Fibroblast of skin of scalp (primary cell): ENCODE measurements at regions not wholly inside any gene's neighbourhood (a gene's known extent, or its start where the extent isn't known, plus 50 kb on each side); places are given as distances from the start of the nearest gene placed in this dataset.

Experiments used
- DNase-seq: peaks from one replicate; pipeline ENCODE4 v3.0.0-alpha.2; 2013

DNA sequence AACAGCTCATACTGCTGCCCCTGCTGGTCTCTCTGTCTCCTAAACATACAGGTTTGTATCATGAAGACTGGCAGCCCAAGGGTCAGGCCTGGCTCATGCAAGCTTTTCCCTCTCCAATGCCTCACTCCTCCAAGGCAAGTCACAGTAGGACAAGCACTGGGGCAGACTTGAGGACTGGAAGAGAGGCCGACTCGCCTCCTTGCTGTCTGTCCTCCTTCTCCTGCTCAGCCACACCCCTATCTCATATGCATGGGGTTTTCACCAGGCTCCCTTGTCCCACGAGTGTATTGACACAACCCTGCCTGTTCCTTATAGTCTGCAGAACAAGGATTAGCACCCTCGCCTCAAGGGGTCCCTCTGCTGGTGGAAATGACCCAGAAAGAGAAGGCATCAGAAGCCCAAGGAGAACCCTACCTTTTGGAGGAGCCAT is 223.7 kb downstream of the SOX11 start:
- DNase-seq, result peak; percentile 70

DNA sequence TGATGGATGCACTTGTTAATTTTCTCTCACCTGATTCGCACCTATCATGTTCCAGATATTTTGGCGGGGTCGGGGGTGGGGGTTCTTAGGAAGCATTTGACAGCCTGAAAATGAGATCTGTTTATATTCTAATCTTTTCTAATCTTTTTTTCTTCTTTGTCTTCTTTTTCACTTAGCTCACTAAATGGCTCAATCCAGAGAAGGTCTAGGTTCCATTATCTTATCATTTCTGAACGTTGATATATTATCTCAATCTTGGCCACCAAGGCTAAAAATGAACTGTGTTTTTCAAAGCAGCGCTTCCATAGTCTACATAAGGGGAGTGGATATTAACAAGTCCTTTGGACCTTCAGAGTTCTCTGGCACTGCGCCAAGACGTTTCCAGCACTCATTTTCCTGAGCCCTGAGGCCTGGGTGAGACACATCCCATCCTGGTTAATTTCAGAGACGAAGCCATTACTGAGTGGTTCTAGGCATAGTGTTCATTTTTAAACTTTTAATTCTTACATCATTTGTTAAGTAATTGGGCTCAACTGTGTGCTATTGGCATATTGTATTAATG is 229.0 kb downstream of the SOX11 start:
- DNase-seq, result no peak

DNA sequence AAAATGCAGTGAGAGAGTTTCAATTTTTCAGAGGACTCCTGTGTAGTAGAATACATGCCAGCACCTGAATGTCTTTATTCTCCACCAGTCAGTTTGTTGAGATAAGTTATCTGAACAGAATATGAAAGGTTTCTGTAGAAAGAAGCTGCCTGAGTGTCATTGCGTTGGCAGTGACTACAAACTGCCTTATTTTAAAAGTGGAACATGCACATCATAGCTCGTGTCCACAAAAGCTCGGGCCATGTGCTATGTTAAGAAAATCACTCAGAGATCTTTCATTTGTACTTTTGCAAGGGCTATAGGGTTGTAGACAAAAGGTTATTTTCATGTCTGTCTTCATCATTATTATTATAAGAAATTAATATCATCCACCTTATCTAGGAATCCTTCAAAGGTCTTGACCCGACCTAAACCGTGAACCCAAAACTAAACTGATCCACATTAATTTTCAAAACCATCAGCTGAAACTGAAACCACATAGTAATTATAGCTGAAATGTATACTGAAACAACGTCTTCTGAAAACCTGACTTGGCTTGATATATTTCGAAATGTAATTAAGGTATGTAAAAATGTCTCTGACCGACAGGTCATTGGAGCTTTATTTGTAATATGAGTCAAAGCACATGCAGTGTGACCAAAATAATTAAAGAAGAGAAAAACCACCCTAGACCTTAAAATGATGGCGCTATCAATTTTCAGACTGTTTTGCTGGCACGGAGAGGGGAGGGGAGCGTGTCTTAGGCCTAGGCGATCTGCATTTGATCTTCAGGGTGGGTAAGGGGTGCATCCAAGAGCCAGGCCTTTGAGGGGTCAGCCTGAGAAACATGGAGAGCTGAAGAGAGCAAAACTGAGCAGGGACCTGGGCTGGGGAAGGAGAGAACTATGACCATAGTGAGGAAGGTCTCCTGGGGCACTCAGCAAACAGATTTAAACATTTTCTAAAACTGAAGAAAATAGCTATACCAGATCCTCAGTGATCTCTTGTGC is 232.1 kb downstream of the SOX11 start:
- DNase-seq, result no peak

DNA sequence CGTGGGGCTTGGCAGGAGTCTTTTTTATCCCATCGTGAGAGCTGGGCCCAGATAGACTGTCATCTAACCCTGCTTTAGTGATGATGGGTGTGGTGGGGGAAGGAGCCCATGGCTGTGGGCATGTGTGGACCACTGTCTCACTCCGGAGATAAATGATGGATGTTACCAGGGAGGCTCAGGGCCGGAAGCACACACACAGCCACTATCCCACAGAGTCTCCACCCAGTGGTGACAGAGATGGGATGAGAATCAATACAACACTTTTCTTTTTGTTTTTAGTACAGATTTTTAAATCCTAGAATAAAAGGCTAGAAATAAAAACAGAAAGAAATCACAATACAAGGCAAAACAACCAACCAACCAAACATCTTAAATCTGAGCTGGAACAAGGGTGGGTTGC is 233.4 kb downstream of the SOX11 start:
- DNase-seq, result no peak

DNA sequence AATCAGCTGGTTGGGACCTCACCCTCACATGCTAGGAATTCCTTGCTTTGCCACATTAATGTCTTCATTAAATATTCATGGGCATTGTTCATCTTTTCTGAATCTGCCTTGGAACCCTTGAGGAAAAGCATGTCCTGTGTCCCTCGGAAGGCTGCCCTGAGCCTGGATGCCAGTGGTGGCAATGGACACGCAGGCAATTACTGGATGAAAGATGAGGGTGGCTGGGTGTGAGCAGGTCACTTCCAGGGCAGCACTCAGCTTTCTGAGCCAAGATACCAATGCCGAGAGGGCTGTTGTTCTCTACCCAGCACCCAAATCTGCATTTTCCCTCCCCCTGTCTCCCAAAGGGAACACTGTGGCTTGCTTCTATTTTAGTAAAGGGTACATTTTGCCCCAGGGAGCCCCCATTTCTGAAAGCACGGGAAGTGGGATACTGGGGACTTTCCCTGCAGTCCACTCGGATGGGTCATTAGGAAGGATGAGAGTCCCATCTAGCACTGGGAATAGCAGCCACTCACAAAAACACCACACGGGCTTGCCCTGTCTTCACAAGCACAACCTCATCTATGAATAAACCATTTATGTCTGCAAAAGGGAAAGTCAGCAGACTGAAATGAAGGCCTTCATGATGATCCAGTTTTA is 234.8 kb downstream of the SOX11 start:
- peak; percentile 59 for DNase-seq

DNA sequence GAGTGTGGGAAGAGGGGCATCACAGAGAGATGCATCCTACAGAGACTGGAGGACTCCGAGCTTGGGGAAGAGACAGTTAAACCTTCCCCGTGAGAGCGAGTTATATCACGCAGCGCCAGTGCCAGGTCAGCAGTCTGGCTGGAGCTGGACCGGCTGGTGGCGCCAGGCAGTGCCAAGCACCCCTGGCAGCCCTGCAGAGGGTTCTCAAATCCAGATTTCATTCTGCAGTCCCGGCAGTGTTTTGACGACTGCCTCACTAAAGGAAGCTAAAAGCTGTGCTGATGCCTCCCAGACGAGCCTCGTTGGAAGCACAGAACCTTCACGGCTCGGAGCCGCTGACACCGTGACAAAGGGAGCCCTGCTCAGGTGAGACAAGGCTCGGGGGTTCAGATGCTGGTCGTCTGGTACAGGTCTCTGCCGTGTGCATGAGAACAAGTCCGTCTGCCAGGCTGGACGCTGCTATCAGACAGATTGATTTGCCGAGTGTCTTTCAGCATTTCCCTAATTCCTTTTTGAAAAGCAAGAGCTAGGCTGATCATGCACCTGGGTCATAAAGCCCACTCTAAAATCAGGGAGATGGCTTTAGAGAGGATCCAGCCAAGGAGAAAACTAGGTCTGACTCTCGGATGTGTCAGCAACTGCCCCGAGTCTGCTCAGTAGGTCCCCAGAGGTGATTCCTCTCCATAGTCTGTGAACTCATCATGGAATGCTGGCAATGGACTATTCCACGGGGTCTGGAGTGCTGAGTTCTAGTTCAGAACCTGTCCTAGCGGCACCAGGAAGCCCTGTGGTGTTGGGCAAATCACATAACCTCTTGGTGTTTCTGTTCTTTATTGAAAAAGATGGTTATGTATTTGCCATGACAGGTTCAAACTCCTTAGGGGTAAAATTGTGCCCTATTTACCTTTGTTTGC is 240.6 kb downstream of the SOX11 start:
- DNase-seq, result no peak

DNA sequence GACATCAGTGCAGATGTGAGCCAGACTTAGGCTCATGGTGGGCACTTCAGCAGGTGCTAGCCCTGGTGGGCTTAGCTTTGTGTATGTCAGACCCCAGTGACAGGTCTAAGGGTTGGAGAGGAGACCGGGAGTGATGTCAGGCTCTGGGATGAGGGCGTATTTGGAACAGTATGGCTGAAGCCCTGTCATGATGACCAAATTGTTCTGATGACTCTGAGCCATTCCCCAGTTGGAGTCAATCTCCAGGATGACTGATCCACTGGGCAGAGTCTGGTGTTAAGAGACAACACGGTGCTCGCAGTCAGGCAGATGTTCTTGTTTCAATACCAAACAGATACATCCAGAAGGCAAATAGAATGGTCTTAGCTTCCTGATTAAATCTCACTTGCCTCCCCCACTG is 241.5 kb downstream of the SOX11 start:
- DNase-seq, result no peak

DNA sequence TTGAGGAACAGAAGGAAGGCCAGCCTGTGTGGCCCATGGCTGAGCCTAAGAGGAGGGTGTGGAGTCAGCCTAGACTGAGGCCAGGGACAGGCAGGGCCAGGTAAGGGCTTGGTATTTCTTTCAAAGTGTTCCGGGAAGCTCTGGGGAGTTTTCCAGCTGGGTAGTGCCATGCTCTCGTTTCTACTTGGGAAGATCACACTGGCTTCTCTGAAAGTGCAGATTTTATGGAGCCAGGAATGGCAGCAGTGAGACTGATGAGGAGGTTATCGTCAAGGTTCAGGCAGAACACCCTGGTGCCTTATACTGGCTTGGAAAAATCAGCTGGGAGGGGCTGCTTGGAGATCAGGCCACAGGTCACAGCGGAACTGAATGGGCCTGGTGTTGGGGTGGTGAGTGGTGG is 245.1 kb downstream of the SOX11 start:
- DNase-seq, result no peak

DNA sequence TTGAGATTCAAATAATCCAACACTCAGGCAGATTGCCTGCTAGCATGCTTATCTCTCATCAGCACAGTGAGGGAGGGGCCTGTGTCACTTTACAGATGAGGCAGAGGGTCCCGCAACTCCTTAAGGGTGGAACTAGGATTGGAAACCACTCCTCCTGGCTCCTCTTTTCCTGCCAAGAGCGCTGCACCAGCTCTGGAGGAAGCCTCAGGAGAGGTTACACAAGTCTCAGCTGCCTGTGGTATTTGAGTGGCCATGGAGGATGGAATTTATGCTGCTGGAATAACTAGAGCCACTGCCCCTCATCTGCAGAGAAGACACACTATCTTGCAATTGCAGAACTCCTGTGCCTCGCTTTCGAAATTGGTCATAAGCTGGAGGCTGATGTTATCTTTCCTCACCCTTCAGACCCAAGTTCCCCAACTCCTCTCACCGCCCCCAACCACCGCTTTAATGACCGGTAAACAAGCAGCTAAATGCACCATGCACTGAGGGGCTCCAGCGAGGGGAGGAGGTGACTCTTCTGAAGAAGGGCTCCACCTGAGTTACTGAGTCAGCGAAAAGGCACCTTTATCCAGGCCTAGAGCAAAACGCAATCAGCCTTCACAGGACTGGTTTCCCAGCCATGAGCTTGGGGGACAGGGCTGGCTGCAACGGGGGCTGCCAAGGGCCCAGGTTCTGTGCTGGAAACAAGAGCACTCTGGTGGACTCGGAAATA is 245.8 kb downstream of the SOX11 start:
- peak; percentile 22 for DNase-seq

DNA sequence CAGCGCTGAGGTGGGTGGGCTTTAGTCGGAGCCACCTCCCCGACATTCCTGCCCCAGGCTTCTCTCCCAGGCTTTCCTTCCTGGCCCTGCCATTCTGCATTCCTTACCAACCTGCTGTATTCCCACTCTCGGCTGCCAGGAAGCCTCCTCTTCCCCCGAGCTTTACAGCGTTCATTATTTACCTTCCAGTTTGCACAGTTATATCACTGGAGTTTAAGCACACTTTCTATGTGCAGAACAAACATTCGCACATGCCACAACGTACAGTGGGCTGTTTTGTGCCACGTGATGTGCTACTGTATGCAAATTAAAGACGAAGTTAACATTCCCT is 246.3 kb downstream of the SOX11 start:
- no peak for DNase-seq

DNA sequence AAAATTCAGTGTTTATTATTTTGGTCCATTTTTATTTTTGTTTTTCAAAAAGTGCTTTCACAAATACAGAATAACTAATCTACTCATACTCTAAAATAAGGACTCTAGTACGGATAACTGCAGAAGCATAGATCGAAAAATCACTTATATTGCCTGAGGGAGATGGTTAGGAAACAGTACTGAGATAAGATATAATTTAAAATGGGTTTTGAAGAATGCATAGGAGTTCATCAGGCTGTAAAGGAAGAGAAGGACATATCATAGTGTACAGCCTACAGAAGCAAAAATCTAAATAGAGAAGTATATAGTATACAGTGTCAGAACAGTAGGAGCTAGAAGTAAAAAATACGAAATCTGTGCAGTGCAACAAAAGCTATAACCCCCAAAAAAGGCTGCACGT is 247.4 kb downstream of the SOX11 start:
- no peak for DNase-seq

DNA sequence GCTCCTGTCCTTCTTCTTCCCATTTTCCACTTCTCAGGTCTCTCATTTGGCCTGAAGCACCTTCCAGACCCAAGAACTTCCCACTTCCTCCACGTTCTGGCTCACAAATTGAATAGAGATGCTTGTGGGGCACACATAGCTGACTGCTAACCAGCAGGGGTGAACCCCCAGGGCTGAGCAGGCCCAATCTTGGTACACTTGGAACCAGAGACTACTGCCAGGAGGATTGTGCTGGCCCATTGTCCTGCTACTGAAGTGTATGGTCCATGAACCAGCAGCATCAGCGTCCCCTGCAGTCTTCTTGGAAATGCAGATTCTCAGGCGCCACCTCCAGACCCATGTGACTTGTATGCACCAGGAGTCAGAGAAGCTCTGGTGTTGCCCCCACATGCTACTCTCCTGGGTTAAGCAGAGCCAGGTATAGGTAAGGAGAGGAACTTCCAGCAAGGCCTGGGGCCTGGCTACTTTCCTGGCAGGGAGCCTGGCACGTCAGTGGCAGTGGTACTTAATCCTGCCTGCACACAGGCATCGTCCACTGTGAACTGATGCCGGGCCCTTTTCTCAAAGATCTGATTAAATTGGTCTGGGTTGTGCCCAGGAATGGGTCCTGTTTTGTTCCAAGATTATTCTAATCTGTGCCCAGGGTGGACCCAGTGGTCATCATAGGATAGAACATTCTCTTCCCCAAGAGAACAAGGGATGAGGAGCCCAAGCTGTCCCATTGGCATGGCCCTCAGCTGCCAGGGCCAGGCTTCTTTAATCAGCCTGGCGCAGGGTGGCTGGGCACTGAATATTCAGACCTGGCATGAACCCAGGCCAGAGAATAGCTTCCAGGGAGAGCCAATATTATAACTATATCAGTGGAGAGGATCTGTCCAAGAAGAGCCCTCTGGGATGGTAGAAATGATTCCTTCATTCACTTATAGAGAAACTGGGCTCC is 248.7 kb downstream of the SOX11 start:
- no peak for DNase-seq

DNA sequence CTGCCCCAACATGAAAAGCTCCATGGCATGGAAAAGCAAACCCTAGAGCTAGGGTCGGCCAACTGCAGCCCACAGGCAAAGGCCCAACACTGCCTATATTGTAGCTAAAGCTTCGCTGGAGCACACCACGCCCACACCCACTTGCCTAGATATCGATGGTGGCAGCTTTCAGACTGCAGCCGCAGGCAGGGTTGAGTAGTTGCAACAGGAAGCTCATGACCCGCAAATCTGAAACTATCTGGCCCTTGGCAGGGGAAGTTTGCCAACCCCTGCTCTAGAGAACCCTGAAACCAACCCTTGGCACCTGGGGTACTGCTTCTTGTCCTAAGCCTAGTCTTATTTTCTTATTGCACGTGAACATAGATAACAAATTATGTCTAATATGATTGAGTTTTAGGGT is 250.0 kb downstream of the SOX11 start:
- DNase-seq, result no peak

DNA sequence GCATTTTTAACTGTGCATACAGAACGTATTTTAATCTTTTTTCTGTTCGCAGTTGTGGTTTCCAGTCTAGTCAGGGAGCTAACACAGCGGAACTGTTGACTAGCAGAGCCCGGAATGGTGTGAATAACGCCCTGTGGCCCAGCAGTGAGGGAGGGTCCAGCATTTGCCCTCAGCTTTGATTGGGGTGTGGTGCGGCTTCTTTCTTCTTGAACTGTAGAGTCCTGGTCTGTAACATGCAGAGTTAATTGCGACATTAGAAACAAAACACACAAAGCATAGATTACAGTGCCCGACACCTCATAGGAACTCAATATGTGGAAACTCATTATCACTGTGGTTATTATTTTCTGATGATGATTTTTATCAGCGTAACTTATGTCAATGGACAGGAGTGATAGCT is 253.6 kb downstream of the SOX11 start:
- no peak for DNase-seq

DNA sequence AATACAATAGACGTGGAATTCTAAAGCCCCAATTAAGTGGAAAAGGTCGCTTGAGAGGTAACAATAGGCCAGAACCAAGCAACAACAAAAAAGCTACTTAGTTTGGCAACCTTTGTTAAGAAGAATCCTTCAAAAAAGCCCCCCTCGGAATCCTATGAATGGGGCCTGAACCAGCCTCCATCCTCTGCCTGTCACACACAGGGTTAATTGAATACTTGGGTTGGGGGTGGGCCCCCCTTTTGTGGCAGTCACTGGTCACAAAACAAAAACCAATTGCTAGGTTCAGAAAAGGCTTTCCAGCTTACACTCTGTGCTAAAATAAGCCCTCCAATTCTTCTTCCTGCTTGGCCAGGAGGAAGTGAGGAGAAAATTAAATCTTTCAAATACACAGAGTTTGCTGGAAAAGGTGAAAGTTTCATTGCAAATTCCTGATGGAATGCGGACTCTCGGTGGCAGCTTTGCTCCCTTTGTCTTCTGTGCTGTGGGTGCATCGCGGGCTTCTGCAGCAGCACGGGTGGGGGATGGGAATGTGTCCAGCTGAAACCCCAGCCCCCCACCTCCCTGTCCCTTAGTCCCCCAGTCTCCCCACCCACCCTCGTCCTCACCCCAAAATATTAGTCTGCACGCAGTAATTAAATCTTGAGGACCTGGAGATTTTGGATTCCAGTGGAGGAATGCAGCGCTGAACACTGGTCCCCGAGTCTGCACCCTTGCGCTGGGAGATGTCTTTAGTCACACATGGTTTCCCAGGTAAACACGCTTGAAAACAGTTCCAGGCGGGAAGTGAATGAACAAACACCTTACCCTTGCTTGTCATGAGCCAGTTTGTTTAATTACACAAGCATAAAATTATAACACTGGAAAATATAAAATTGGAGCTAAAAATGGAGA is 254.3 kb downstream of the SOX11 start:
- DNase-seq, result no peak

DNA sequence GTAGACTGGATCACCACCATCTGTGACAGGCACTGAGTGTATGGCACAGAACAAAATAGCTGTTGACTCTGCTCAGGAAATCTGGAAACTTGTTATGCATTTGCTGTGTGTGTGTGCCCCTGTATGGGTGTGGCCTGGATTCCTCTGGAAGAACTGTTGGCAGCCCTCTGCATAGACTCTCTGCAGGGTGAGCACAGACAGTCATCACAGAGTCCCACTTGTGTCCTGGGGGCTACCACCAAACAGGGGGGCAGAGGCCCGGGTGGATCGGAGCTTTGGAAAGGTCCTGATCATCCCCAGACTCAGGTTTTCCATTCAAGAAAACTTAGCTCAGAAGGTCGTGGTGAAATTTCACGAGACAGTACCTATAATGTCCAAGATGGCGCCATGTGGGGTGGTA is 258.6 kb downstream of the SOX11 start:
- DNase-seq, result no peak

DNA sequence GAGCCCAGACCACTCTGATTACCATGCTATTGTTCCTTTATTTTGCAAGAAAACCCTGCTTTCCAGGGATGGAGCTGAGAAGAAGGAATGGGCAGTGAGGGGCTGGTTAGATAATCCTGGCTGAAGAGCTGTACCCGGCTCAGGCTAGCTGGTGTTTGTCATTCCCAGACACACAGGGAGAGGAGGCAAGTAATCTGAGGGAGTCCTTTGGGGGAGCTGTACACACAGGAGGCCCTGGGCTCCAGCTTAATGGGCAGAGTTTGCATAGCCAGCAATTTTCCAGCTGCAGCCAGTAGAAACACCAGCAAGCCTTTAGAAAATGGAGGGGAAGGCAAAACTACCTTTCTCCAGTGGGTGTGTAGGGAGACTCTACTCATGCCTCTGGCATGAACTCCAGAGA is 259.3 kb downstream of the SOX11 start:
- DNase-seq, result no peak

DNA sequence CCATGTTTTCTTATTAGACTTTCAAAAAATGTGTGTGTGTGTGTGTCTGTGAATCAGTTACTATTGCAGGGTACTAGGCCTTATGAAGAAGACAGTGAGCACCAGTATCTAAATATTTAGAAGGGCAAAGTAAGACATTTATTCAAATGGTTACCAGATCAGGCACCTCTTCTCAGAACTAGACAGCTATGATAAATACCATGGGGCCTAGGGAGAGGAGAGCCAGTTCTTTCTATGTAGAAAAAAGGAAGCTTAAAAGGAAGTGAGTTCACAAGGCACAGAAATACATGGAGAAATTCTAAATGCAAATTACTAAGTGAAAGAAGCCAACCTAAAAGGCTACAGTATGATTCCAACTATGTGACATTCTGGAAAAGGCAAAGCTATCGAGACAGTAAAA is 261.3 kb downstream of the SOX11 start:
- no peak for DNase-seq

DNA sequence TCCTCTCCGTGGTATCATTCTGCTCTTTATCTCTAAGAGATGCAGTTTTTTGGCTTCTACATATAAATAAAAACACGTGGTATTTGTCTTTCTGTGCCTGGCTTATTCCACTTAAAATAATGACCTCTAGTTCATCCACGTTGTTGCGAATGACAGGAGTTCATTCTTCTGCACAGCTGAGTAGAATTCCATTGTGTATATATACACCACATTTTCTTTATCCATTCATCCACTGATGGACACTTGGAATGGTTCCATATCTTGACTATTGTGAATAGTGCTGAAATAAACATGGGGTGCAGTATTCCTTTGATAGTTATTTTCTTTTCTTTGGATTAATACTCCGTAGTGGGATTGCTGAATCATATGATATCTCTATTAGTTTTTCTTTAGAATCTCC is 262.3 kb downstream of the SOX11 start:
- no peak for DNase-seq

DNA sequence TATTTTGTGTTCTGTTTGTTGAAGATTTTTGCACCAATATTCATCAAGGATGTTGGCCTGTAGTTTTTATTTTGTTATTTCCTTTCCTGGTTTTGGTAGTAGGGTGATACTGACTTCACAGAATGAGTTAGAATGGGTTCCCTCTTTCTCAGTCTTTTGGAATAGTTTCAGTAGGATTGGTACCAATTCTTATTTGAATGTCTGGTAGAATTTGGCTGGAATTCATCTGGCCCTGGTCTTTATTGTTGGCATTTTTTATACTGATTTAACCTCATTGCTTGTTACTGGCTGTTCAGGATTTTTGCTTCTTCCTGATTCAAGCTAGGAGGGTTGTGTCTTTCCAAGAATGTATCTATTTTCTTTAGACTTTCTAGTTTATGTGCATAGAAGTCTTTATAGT is 263.7 kb downstream of the SOX11 start:
- no peak for DNase-seq
